ENCODE measurements at regions not wholly inside any gene's neighbourhood (a gene's known extent, or its start where the extent isn't known, plus 50 kb on each side); places are given as distances from the start of the nearest gene placed in this dataset.

GRCh38 chr14:86027990-86028389, 498.0 kb downstream of the FLRT2 start:
- H3K9me3 ChIP-seq = no peaks in the 10 kb centered on the region
- H3K36me3 ChIP-seq = no peaks in the 10 kb centered on the region
- DNase-seq (ENCODE audit: low spot score in 2 of 2) = no peak
- TF ChIP-seq POLR2AphosphoS5 (IDR thresholded peaks at IDR 0.05) = no peak
- H3K4me3 ChIP-seq = no peak overlapping the region
- no peaks in the 10 kb centered on the region for H3K4me1 ChIP-seq
- H3K27ac ChIP-seq = no peak overlapping the region
- H3K27me3 ChIP-seq = no peaks in the 10 kb centered on the region
- intact Hi-C loops (cut with DNase I; ENCODE audit: low total_unique reads) = no loop called here

- no peaks in the 10 kb centered on the region for H3K4me1 ChIP-seq
- DNase-seq (ENCODE audit: low spot score in 2 of 2) = no peak
- H3K4me3 ChIP-seq = no peak overlapping the region
- H3K9me3 ChIP-seq = no peaks in the 10 kb centered on the region
- no peak overlapping the region for H3K27ac ChIP-seq
- no peaks in the 10 kb centered on the region for H3K27me3 ChIP-seq
- TF ChIP-seq POLR2AphosphoS5 (IDR thresholded peaks at IDR 0.05) (no peak), POLR2A (IDR thresholded peaks at IDR 0.05) (no peak), CTCF (IDR thresholded peaks at IDR 0.05) (no peak)
- intact Hi-C loops (cut with DNase I; ENCODE audit: low total_unique reads) = no loop called here
- no peaks in the 10 kb centered on the region for H3K36me3 ChIP-seq
These were observed 497.2 kb downstream of the FLRT2 start for GRCh38 chr14:86027144-86027543.

- H3K4me1 ChIP-seq = no peaks in the 10 kb centered on the region
These were observed 492.2 kb downstream of the FLRT2 start for GRCh38 chr14:86022031-86022629.

GRCh38 chr14:86020841-86021240, 490.9 kb downstream of the FLRT2 start:
- TF ChIP-seq CTCF (IDR thresholded peaks at IDR 0.05) = no peak
- no peak for TF ChIP-seq POLR2AphosphoS5 (IDR thresholded peaks at IDR 0.05)
- no peak for TF ChIP-seq POLR2A (IDR thresholded peaks at IDR 0.05)
- DNase-seq (ENCODE audit: low spot score in 2 of 2) = no peak
- no peaks in the 10 kb centered on the region for H3K4me1 ChIP-seq
- H3K4me3 ChIP-seq = no peak overlapping the region
- no peak overlapping the region for H3K27ac ChIP-seq
- no peaks in the 10 kb centered on the region for H3K9me3 ChIP-seq
- intact Hi-C loops (cut with DNase I; ENCODE audit: low total_unique reads) = loop anchor here (5.0 kb wide), 1 partner anchor 1809 kb away; no protein-coding TSS in a partner anchor
- H3K27me3 ChIP-seq = no peaks in the 10 kb centered on the region
- H3K36me3 ChIP-seq = no peaks in the 10 kb centered on the region

More at GRCh38 chr14:86022031-86022629, 492.2 kb downstream of the FLRT2 start:
- no peaks in the 10 kb centered on the region for H3K36me3 ChIP-seq
- H3K27me3 ChIP-seq = no peaks in the 10 kb centered on the region
- TF ChIP-seq POLR2A (IDR thresholded peaks at IDR 0.05) (no peak), CTCF (IDR thresholded peaks at IDR 0.05) (no peak), POLR2AphosphoS5 (IDR thresholded peaks at IDR 0.05) (no peak)
- no peaks in the 10 kb centered on the region for H3K9me3 ChIP-seq
- no peak for DNase-seq (ENCODE audit: low spot score in 2 of 2)
- intact Hi-C loops (cut with DNase I; ENCODE audit: low total_unique reads) = loop anchor here (5.0 kb wide), 1 partner anchor 1810 kb away; no protein-coding TSS in a partner anchor
- no peak overlapping the region for H3K27ac ChIP-seq
- H3K4me3 ChIP-seq = no peak overlapping the region

- H3K36me3 ChIP-seq = no peaks in the 10 kb centered on the region
- H3K4me1 ChIP-seq = no peaks in the 10 kb centered on the region
- DNase-seq (ENCODE audit: low spot score in 2 of 2) = no peak
- H3K9me3 ChIP-seq = no peaks in the 10 kb centered on the region
- no peak overlapping the region for H3K4me3 ChIP-seq
- no peak overlapping the region for H3K27ac ChIP-seq
- TF ChIP-seq POLR2A (IDR thresholded peaks at IDR 0.05) = no peak
- TF ChIP-seq POLR2AphosphoS5 (IDR thresholded peaks at IDR 0.05) = no peak
- TF ChIP-seq CTCF (IDR thresholded peaks at IDR 0.05) = no peak
- intact Hi-C loops (cut with DNase I; ENCODE audit: low total_unique reads) = no loop called here
- no peaks in the 10 kb centered on the region for H3K27me3 ChIP-seq
These were observed 486.0 kb downstream of the FLRT2 start for GRCh38 chr14:86015941-86016340.

Measured in breast epithelium (tissue), 4 donors.